Activated T-cell treated with anti-CD3 and anti-CD28 coated beads, Interleukin-2, amount 50 U/mL, for 24 hours (primary cell): ENCODE measurements at regions not wholly inside any gene's neighbourhood (a gene's known extent, or its start where the extent isn't known, plus 50 kb on each side); places are given as distances from the start of the nearest gene placed in this dataset.
"Not testable (repeated sequence)": the region's sequence is repeated elsewhere in the genome, so short reads cannot be mapped to it uniquely, and the experiment has no call there.

Source experiments
- DNase-seq: peaks from one replicate; pipeline ENCODE4 v3.0.0-alpha.2; 2020
- H3K27ac Mint-ChIP-seq: 2 replicates; pipeline ENCODE4 v1.8.0; 2020; ENCODE audit warnings: mild to moderate bottlenecking, mixed read lengths
- H3K27me3 Mint-ChIP-seq: 2 replicates; pipeline ENCODE4 v1.8.0; 2020; ENCODE audit warnings: mixed read lengths
- H3K36me3 Mint-ChIP-seq: 2 replicates; pipeline ENCODE4 v1.8.0; 2020; ENCODE audit warnings: low read depth, mixed read lengths
- H3K4me1 Mint-ChIP-seq: 2 replicates; pipeline ENCODE4 v1.8.0; 2020; ENCODE audit warnings: low read depth, mixed read lengths
- H3K4me3 Mint-ChIP-seq: 2 replicates; pipeline ENCODE4 v1.8.0; 2020; ENCODE audit warnings: mild to moderate bottlenecking, moderate library complexity, mixed read lengths
- H3K9me3 Mint-ChIP-seq: 2 replicates; pipeline ENCODE4 v1.8.0; 2020; ENCODE audit warnings: mixed read lengths

DNA sequence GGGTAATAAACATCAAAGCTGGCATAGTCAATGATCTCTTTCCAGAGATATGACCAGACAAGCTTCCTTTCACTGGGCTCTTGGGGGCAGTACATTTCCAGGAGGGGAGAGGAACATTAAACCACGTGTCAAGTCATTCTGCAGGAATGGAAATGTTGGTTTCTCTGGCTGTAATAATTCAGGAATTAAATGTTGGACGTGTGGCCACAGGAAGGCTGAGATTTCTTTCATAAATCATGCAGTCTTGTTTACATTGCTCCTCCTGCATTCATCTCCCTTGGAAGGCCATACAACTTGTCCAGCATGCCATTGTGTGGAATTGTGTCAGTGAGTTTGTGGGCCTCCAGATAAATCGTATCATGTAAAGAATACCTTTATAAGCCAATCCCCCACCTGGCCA is 259.2 kb downstream of the ADGRL2 start:
- DNase-seq = no peak
- no peaks in the 10 kb centered on the region for H3K4me1 Mint-ChIP-seq
- H3K9me3 Mint-ChIP-seq = no peaks in the 10 kb centered on the region

DNA sequence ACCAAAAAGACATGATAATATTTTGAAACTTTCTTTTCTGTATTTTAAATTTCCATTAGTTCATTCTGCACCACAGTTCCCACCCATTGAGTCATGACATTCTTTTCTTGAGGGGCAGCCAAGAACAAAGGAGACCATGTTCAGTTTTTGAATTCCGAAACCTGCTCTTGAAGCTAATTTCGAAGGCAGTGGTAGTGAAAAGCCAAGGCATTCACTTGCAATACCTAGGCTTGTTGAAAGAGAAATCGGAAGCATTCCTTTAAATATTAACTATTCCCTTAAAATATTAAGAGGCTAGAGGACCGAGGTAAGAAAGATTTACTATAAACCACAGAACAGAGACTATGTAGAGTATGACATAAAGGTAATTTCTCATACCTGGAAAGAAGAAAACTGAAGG is 256.3 kb downstream of the ADGRL2 start:
- Mint-ChIP-seq H3K36me3 (no peaks in the 10 kb centered on the region), H3K27me3 (no peaks in the 10 kb centered on the region), H3K4me1 (no peaks in the 10 kb centered on the region), H3K4me3 (no peak overlapping the region), H3K9me3 (peaks cover 4% of the 10 kb centered on the region), H3K27ac (no peak overlapping the region)
- DNase-seq = no peak

More for the DNA sequence above, 259.2 kb downstream of the ADGRL2 start:
- Mint-ChIP-seq H3K4me3 (no peak overlapping the region), H3K27ac (no peak overlapping the region), H3K36me3 (no peaks in the 10 kb centered on the region), H3K27me3 (no peaks in the 10 kb centered on the region)

DNA sequence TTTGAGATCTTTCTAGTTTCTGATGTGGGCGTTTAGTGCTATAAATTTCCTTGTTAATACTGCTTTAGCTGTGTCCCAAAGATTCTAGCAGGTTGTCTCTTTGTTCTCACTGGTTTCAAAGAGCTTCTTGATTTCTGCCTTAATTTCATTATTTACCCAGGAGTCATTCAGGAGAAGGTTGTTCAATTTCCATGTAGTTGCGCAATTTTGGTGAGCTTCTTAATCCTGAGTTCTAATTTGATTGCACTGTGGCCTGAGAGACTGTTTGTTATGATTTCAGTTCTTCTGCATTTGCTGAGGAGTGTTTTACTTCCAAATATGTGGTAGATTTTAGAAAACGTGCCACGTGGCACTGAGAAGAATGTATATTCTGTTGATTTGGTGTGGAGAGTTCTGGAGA is 254.6 kb downstream of the ADGRL2 start:
- not testable (repeated sequence) for H3K4me1 Mint-ChIP-seq, H3K4me3 Mint-ChIP-seq, H3K27me3 Mint-ChIP-seq, H3K9me3 Mint-ChIP-seq, H3K36me3 Mint-ChIP-seq, H3K27ac Mint-ChIP-seq, DNase-seq

- no peaks in the 10 kb centered on the region for H3K36me3 Mint-ChIP-seq
- peaks cover 8% of the 10 kb centered on the region for H3K9me3 Mint-ChIP-seq
- H3K4me3 Mint-ChIP-seq = no peak overlapping the region
- no peak for DNase-seq
- no peak overlapping the region for H3K27ac Mint-ChIP-seq
- H3K27me3 Mint-ChIP-seq = no peaks in the 10 kb centered on the region
- H3K4me1 Mint-ChIP-seq = no peaks in the 10 kb centered on the region
Observed at GRCh38 chr1:82052563-82052962, 251.8 kb downstream of the ADGRL2 start.

DNA sequence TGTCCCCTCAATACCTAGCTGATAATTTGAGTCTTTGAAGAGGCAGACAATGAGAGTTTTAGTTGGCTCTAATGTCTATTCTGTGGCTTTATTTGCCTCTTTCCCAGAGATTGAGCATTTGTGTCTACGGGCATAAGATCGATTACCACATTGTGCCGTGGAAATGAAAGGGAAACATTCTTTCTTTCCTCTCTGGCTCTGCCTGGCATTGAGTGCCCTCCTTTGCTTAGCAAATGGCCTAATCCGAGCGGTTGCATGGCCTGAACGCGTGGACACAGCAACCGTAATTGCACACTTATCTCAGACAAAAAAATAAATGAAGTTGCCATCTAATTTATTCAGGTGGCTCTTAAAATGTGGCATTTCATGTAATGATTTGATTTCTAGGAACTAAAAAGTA is 247.9 kb downstream of the ADGRL2 start:
- DNase-seq = no peak
- no peaks in the 10 kb centered on the region for H3K27me3 Mint-ChIP-seq
- H3K27ac Mint-ChIP-seq = no peak overlapping the region
- no peaks in the 10 kb centered on the region for H3K36me3 Mint-ChIP-seq
- H3K4me1 Mint-ChIP-seq = no peaks in the 10 kb centered on the region
- H3K9me3 Mint-ChIP-seq = peaks cover 4% of the 10 kb centered on the region
- no peak overlapping the region for H3K4me3 Mint-ChIP-seq

GRCh38 chr1:82045221-82045620 is 244.5 kb downstream of the ADGRL2 start:
- H3K4me3 Mint-ChIP-seq = no peak overlapping the region
- no peak for DNase-seq
- H3K36me3 Mint-ChIP-seq = no peaks in the 10 kb centered on the region
- H3K4me1 Mint-ChIP-seq = no peaks in the 10 kb centered on the region
- no peak overlapping the region for H3K27ac Mint-ChIP-seq
- H3K9me3 Mint-ChIP-seq = no peaks in the 10 kb centered on the region
- H3K27me3 Mint-ChIP-seq = peaks cover 7% of the 10 kb centered on the region

- no peaks in the 10 kb centered on the region for H3K4me1 Mint-ChIP-seq
- no peak overlapping the region for H3K27ac Mint-ChIP-seq
- DNase-seq = no peak
- H3K36me3 Mint-ChIP-seq = no peaks in the 10 kb centered on the region
- H3K4me3 Mint-ChIP-seq = no peak overlapping the region
- H3K9me3 Mint-ChIP-seq = no peaks in the 10 kb centered on the region
- peaks cover 7% of the 10 kb centered on the region for H3K27me3 Mint-ChIP-seq
Observed at GRCh38 chr1:82044536-82044935, 243.8 kb downstream of the ADGRL2 start.

GRCh38 chr1:82044111-82044510 is 243.4 kb downstream of the ADGRL2 start:
- Mint-ChIP-seq H3K9me3 (no peaks in the 10 kb centered on the region), H3K4me3 (no peak overlapping the region), H3K27ac (no peak overlapping the region), H3K36me3 (no peaks in the 10 kb centered on the region), H3K27me3 (peaks cover 7% of the 10 kb centered on the region), H3K4me1 (no peaks in the 10 kb centered on the region)
- no peak for DNase-seq

DNA sequence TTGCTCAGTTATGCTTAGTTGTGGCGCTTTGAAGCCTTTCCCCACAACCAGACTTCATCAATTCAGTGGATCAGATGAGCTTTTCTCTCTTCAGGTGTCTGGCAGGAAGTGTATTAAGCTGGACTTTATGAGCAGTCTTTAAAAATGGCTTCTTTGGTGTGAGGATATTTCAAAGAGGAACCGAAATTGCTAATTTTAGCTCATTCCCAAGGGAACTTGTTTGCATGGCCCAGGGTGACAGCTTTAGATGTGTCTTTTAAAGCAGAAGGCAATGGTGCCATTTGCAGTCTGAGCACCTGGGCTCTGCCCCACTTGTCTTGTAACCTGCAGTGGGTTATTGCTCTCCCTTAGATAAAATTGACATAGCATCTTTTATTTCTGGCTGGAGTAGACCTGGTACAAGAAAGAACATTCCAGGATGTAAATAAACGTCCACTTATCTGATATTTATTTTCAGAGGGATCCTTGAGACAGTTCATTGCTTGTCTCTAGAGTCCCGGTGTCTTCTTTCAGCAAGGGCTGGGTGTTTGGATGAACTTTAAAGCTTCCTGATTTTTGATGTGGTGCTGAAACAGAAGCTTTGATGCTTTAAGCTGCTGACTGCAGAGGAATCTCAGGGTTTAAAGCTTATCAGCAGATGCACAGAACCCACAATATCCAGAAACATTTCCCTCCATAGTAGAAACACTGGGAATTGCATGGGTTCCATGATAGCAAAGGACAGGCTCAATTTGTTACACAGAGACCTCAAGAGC is 241.7 kb downstream of the ADGRL2 start:
- Mint-ChIP-seq H3K27me3 (peaks cover 7% of the 10 kb centered on the region), H3K4me3 (no peak overlapping the region), H3K4me1 (no peaks in the 10 kb centered on the region), H3K36me3 (no peaks in the 10 kb centered on the region), H3K9me3 (no peaks in the 10 kb centered on the region), H3K27ac (no peak overlapping the region)
- no peak for DNase-seq
